Endothelial cell of umbilical vein (primary cell): ENCODE measurements at regions not wholly inside any gene's neighbourhood (a gene's known extent, or its start where the extent isn't known, plus 50 kb on each side); places are given as distances from the start of the nearest gene placed in this dataset.

Experiments used
- BruUV-seq: library from RNA; stranded (reverse); fragments of 400-500 nt; replicated peaks from 2 replicates; lab custom pipeline; 2021; lab: Mats Ljungman, UMichigan
- CTCF ChIA-PET: fragments of 300-600, 350-600 bp; sonication (Branson Sonifier 250); formaldehyde crosslinking; loops from one replicate; lab custom pipeline; 2021; ENCODE audit warnings: antibody characterized with exemption, inconsistent platforms; lab: Charles Lee
- POLR2A ChIA-PET: fragments of 300-600, 350-600 bp; sonication (Branson Sonifier 250); formaldehyde crosslinking; loops from one replicate; lab custom pipeline; 2021; ENCODE audit warnings: antibody characterized with exemption, inconsistent platforms; lab: Charles Lee
- DNase-seq: peaks from one replicate; pipeline ENCODE4 v3.0.0-alpha.2; 2011; ENCODE audit warnings: low read depth, low spot score
- FAIRE-seq: peaks from 2 replicates; lab custom pipeline; 2011; peaks lifted over from hg19 to GRCh38; lab: Jason Lieb, UNC
- H2AFZ ChIP-seq: 2 replicates; pipeline ENCODE4 v1.6.0; 2012; ENCODE audit warnings: low read depth, low read length, control low read depth, inconsistent platforms
- H3K27ac ChIP-seq: 2 replicates; pipeline ENCODE4 v1.5.1; 2011; ENCODE audit warnings: low read depth, mild to moderate bottlenecking, control low read depth, low read length, moderate library complexity; ENCODE audit not compliant: insufficient read depth
- H3K27me3 ChIP-seq, 2 experiments: 2 replicates each; pipeline versions ENCODE4 v1.6.0 to v1.6.1; 2011; ENCODE audit warnings: low read length in 2 of 2, mixed read lengths in 1 of 2; ENCODE audit not compliant: control insufficient read depth in 2 of 2, insufficient read depth in 2 of 2
- H3K36me3 ChIP-seq, 2 experiments: 2 replicates in 1 of 2; 3 replicates in 1 of 2; pipeline ENCODE4 v1.5.1; 2011; ENCODE audit warnings: low read length in 2 of 2, mild to moderate bottlenecking in 1 of 2, moderate library complexity in 1 of 2; ENCODE audit not compliant: control insufficient read depth in 2 of 2, insufficient read depth in 2 of 2; ENCODE audit errors: extremely low read depth in 1 of 2
- H3K4me1 ChIP-seq: 3 replicates; pipeline ENCODE4 v1.5.1; 2011; ENCODE audit warnings: mild to moderate bottlenecking, low read length; ENCODE audit not compliant: control insufficient read depth, insufficient read depth; ENCODE audit errors: extremely low read depth
- H3K4me2 ChIP-seq: 2 replicates; pipeline ENCODE4 v1.6.1; 2011; ENCODE audit warnings: low read length, control low read depth, mixed read lengths; ENCODE audit not compliant: insufficient read depth
- H3K4me3 ChIP-seq, 3 experiments: fragments of 200-600 bp in 1 of 3; sonication (generic), shearing (Covaris generic) in 1 of 3; replicated peaks in 1 of 3; 2 replicates each; pipeline ENCODE4 v1.5.1; 2011 to 2016; ENCODE audit warnings: control low read depth in 3 of 3, low read length in 3 of 3, mild to moderate bottlenecking in 2 of 3, inconsistent platforms in 1 of 3, low read depth in 1 of 3, moderate library complexity in 1 of 3; ENCODE audit not compliant: insufficient read depth in 1 of 3
- H3K79me2 ChIP-seq: 2 replicates; pipeline ENCODE4 v1.6.0; 2012; ENCODE audit warnings: low read length, inconsistent platforms; ENCODE audit not compliant: control insufficient read depth, insufficient read depth
- H3K9ac ChIP-seq: replicated peaks from 2 replicates; pipeline ENCODE3; 2011; ENCODE audit warnings: low read length, control low read depth; ENCODE audit not compliant: insufficient read depth; ENCODE audit errors: extremely low read depth
- H3K9me1 ChIP-seq: replicated peaks from 3 replicates; pipeline ENCODE4 v1.6.0; 2011; ENCODE audit warnings: mild to moderate bottlenecking, low read length; ENCODE audit not compliant: control insufficient read depth, insufficient read depth; ENCODE audit errors: extremely low read depth
- H3K9me3 ChIP-seq: replicated peaks from 2 replicates; pipeline ENCODE4 v1.5.1; 2012; ENCODE audit warnings: low read length, inconsistent platforms; ENCODE audit not compliant: control insufficient read depth, insufficient read depth
- H4K20me1 ChIP-seq: replicated peaks from 2 replicates; pipeline ENCODE3; 2011; ENCODE audit warnings: mild to moderate bottlenecking, low read length; ENCODE audit not compliant: control insufficient read depth, insufficient read depth; ENCODE audit errors: extremely low read depth
- EZH2 ChIP-seq: IDR thresholded peaks from 2 replicates; pipeline ENCODE4 v1.6.1; 2012; ENCODE audit warnings: borderline replicate concordance, low read depth, mild to moderate bottlenecking, moderate library complexity, low read length, inconsistent platforms; ENCODE audit not compliant: severe bottlenecking
- FOS ChIP-seq: IDR thresholded peaks from 2 replicates; pipeline ENCODE4 v1.6.1; 2011; ENCODE audit warnings: mild to moderate bottlenecking, low read length, moderate library complexity, borderline replicate concordance; ENCODE audit not compliant: insufficient read depth
- GATA2 ChIP-seq: IDR thresholded peaks from 2 replicates; pipeline ENCODE4 v1.7.0; 2011; ENCODE audit warnings: low read depth, mild to moderate bottlenecking, moderate library complexity, mixed read lengths, low read length; ENCODE audit not compliant: insufficient read length, insufficient read depth
- JUN ChIP-seq: IDR thresholded peaks from 2 replicates; pipeline ENCODE4 v1.6.1; 2011; ENCODE audit warnings: borderline replicate concordance, low read depth; ENCODE audit not compliant: insufficient read length, insufficient read depth
- MYC ChIP-seq: IDR thresholded peaks from one replicate; pipeline ENCODE4 v1.6.1; 2011; ENCODE audit warnings: mild to moderate bottlenecking, low read depth, low read length
- POLR2A ChIP-seq: IDR thresholded peaks from 2 replicates; pipeline ENCODE4 v1.6.1; 2012; ENCODE audit warnings: low read depth, mild to moderate bottlenecking, control low read depth, low read length
- POLR2AphosphoS5 ChIP-seq: IDR thresholded peaks from 2 replicates; pipeline ENCODE4 v1.6.1; 2012; ENCODE audit warnings: low read depth, mild to moderate bottlenecking, control low read depth, low read length, moderate library complexity; ENCODE audit not compliant: insufficient read depth
- dilution Hi-C: fragments of 300-500 bp; cut with MboI; formaldehyde crosslinking; loops from one replicate; pipeline ENCODE4 v1.15.0; 2019; ENCODE audit warnings: low sequenced_read_pairs; ENCODE audit not compliant: extremely low pct_ligation_motif_present
- intact Hi-C: fragments of 100-400 bp; cut with micrococcal nuclease; formaldehyde crosslinking; loops from one replicate; pipeline ENCODE4 v1.10.0; 2022
- TF ChIP-seq, protein P1 (sequence below), 2 donors: IDR thresholded peaks; 1 replicate in 1 of 2; 2 replicates in 1 of 2; pipeline ENCODE4 v1.5.1; 2011; ENCODE audit warnings: low read length in 2 of 2, mild to moderate bottlenecking in 2 of 2, moderate library complexity in 2 of 2, control low read depth in 1 of 2, inconsistent platforms in 1 of 2, low read depth in 1 of 2; ENCODE audit not compliant: insufficient read depth in 1 of 2; ENCODE audit errors: extremely low read depth in 1 of 2
- TF ChIP-seq, protein P2 (sequence below): IDR thresholded peaks from 2 replicates; pipeline ENCODE4 v1.6.1; 2011; ENCODE audit not compliant: insufficient read depth, insufficient read length

DNA sequence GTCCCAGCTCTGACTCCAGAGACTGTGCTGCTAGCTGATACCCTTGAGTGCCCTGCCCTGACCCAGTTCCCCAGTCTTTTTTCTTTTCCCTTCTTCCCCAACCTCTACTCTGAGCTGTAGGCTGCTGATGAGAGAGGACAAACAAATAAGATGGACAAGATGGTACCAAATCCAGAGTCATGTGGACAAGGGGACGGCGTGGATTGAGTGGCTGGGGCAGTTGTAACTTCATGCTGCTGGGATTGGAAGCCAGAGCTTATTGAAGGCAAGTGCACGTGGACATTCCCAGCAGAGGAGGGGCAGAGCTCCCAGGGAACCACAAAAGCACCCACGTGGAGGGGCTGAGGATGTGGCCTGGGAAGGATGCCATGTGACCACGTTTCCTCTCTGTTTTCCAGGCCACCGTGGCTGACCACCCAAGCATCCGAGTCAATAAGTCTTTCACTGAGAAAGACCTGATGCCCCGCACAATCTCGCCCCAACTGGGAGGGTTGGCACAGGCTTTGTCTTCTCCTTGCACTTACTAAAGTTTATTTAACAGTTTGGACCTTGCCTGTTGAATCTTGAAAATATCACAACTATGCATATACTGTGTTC is 323.3 kb upstream of the ZNF507 start:
- Histone ChIP-seq H3K27me3 (no peaks in the 10 kb centered on the region), H3K9me1 (no peaks in the 10 kb centered on the region), H2AFZ (no peak overlapping the region), H3K36me3 (no peaks in the 10 kb centered on the region), H4K20me1 (no peaks in the 10 kb centered on the region), H3K4me1 (no peaks in the 10 kb centered on the region), H3K4me3 (no peak overlapping the region), H3K79me2 (no peaks in the 10 kb centered on the region), H3K9me3 (peaks cover 4% of the 10 kb centered on the region), H3K27ac (no peak overlapping the region), H3K4me2 (no peak overlapping the region), H3K9ac (no peak overlapping the region)
- DNase-seq = no peak
- TF ChIP-seq JUN (no peak), POLR2AphosphoS5 (no peak), GATA2 (no peak), EZH2 (no peak), POLR2A (no peak), MYC (no peak), FOS (no peak)
- TF ChIP-seq, protein P1, sequence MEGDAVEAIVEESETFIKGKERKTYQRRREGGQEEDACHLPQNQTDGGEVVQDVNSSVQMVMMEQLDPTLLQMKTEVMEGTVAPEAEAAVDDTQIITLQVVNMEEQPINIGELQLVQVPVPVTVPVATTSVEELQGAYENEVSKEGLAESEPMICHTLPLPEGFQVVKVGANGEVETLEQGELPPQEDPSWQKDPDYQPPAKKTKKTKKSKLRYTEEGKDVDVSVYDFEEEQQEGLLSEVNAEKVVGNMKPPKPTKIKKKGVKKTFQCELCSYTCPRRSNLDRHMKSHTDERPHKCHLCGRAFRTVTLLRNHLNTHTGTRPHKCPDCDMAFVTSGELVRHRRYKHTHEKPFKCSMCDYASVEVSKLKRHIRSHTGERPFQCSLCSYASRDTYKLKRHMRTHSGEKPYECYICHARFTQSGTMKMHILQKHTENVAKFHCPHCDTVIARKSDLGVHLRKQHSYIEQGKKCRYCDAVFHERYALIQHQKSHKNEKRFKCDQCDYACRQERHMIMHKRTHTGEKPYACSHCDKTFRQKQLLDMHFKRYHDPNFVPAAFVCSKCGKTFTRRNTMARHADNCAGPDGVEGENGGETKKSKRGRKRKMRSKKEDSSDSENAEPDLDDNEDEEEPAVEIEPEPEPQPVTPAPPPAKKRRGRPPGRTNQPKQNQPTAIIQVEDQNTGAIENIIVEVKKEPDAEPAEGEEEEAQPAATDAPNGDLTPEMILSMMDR (IDR thresholded peaks at IDR 0.05; ENCODE audit: extremely low read depth in 1 of 2, insufficient read depth in 1 of 2, low read depth in 1 of 2, low read length in 2 of 2) = no peak
- TF ChIP-seq, protein P2, sequence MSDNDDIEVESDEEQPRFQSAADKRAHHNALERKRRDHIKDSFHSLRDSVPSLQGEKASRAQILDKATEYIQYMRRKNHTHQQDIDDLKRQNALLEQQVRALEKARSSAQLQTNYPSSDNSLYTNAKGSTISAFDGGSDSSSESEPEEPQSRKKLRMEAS = no peak
- no peak for FAIRE-seq
- POLR2A ChIA-PET = no interaction called here
- CTCF ChIA-PET = no interaction called here
- dilution Hi-C loops (no loop called here), intact Hi-C loops (no loop called here)
- no TSS peak for BruUV-seq
